H9 (cell line): ENCODE measurements at regions not wholly inside any gene's neighbourhood (a gene's known extent, or its start where the extent isn't known, plus 50 kb on each side); places are given as distances from the start of the nearest gene placed in this dataset.

Experiments
- DNase-seq: peaks from one replicate; pipeline ENCODE4 v3.0.0-alpha.2; 2017
- H2AFZ ChIP-seq: one replicate; pipeline ENCODE4 v1.6.1; 2013; ENCODE audit warnings: mild to moderate bottlenecking, low read length, control low read depth, moderate library complexity
- H2AK5ac ChIP-seq: 2 replicates; pipeline ENCODE4 v1.6.1; 2013; ENCODE audit warnings: low read length, control low read depth, mixed read lengths; ENCODE audit not compliant: insufficient read length
- H2BK120ac ChIP-seq: one replicate; pipeline ENCODE4 v1.6.1; 2013; ENCODE audit warnings: low read depth, mild to moderate bottlenecking, low read length, control low read depth, inconsistent platforms; ENCODE audit not compliant: poor library complexity, severe bottlenecking
- H2BK12ac ChIP-seq: 2 replicates; pipeline ENCODE4 v1.6.1; 2013; ENCODE audit warnings: low read length, control low read depth, mixed read lengths, low read depth; ENCODE audit not compliant: insufficient read length
- H2BK15ac ChIP-seq: 2 replicates; pipeline ENCODE4 v1.6.1; 2013; ENCODE audit warnings: low read depth, low read length, control low read depth
- H2BK20ac ChIP-seq: one replicate; pipeline ENCODE4 v1.6.1; 2013; ENCODE audit warnings: low read depth, mild to moderate bottlenecking, low read length, control low read depth, inconsistent platforms; ENCODE audit not compliant: poor library complexity, severe bottlenecking
- H2BK5ac ChIP-seq: 2 replicates; pipeline ENCODE4 v1.6.1; 2013; ENCODE audit warnings: low read length, control low read depth, mixed read lengths; ENCODE audit not compliant: insufficient read length
- H3K14ac ChIP-seq: 2 replicates; pipeline ENCODE4 v1.6.1; 2013; ENCODE audit warnings: low read length, control low read depth; ENCODE audit not compliant: insufficient read depth
- H3K18ac ChIP-seq: 2 replicates; pipeline ENCODE4 v1.6.1; 2013; ENCODE audit warnings: low read depth, mild to moderate bottlenecking, mixed read lengths, low read length, control low read depth; ENCODE audit not compliant: insufficient read length
- H3K23ac ChIP-seq: 2 replicates; pipeline ENCODE4 v1.6.1; 2013; ENCODE audit warnings: low read length, control low read depth, mixed read lengths, low read depth; ENCODE audit not compliant: insufficient read length
- H3K23me2 ChIP-seq: 2 replicates; pipeline ENCODE4 v1.6.1; 2013; ENCODE audit warnings: low read depth, mild to moderate bottlenecking, mixed read lengths, low read length, control low read depth; ENCODE audit not compliant: insufficient read length, poor library complexity, severe bottlenecking
- H3K27ac ChIP-seq: 2 replicates; pipeline ENCODE4 v1.5.1; 2013; ENCODE audit warnings: low read length, control low read depth, mixed read lengths, low read depth; ENCODE audit not compliant: insufficient read length
- H3K27me3 ChIP-seq: 2 replicates; pipeline ENCODE4 v1.6.1; 2013; ENCODE audit warnings: low read length, control low read depth, inconsistent platforms; ENCODE audit not compliant: insufficient read depth
- H3K4ac ChIP-seq: 2 replicates; pipeline ENCODE4 v1.6.1; 2013; ENCODE audit warnings: low read depth, mild to moderate bottlenecking, control low read depth, inconsistent platforms, low read length, moderate library complexity
- H3K4me1 ChIP-seq: 2 replicates; pipeline ENCODE4 v1.6.1; 2013; ENCODE audit warnings: low read length, control low read depth, inconsistent platforms; ENCODE audit not compliant: insufficient read depth
- H3K4me2 ChIP-seq: 2 replicates; pipeline ENCODE4 v1.6.1; 2013; ENCODE audit warnings: low read length, control low read depth, mixed read lengths; ENCODE audit not compliant: insufficient read length, insufficient read depth
- H3K56ac ChIP-seq: 2 replicates; pipeline ENCODE4 v1.6.1; 2013; ENCODE audit warnings: low read depth, mild to moderate bottlenecking, mixed read lengths, low read length, control low read depth; ENCODE audit not compliant: insufficient read length
- H3K79me1 ChIP-seq: 2 replicates; pipeline ENCODE4 v1.6.1; 2013; ENCODE audit warnings: low read depth, mild to moderate bottlenecking, moderate library complexity, low read length, control low read depth, inconsistent platforms; ENCODE audit not compliant: insufficient read depth, poor library complexity, severe bottlenecking
- H3K79me2 ChIP-seq: 2 replicates; pipeline ENCODE4 v1.6.1; 2013; ENCODE audit warnings: low read length, control low read depth, inconsistent platforms; ENCODE audit not compliant: insufficient read depth
- H3K9ac ChIP-seq: 2 replicates; pipeline ENCODE4 v1.6.1; 2013; ENCODE audit warnings: low read length, control low read depth, mixed read lengths; ENCODE audit not compliant: insufficient read length; ENCODE audit errors: extremely low read depth
- H3K9me3 ChIP-seq: one replicate; pipeline ENCODE4 v1.6.1; 2013; ENCODE audit warnings: low read depth, low read length, inconsistent platforms; ENCODE audit not compliant: control insufficient read depth
- H3T11ph ChIP-seq: one replicate; pipeline ENCODE4 v1.6.1; 2013; ENCODE audit warnings: mild to moderate bottlenecking, low read length, control low read depth, inconsistent platforms
- H4K20me1 ChIP-seq: one replicate; pipeline ENCODE4 v1.6.1; 2013; ENCODE audit not compliant: control insufficient read depth, insufficient read length, insufficient read depth
- H4K5ac ChIP-seq: 2 replicates; pipeline ENCODE4 v1.6.1; 2013; ENCODE audit warnings: low read depth, mild to moderate bottlenecking, mixed read lengths, low read length, control low read depth; ENCODE audit not compliant: insufficient read length
- H4K8ac ChIP-seq: replicated peaks from 2 replicates; pipeline ENCODE4 v1.6.1; 2013; ENCODE audit warnings: low read length, control low read depth, mixed read lengths, low read depth; ENCODE audit not compliant: insufficient read length
- H4K91ac ChIP-seq: 2 replicates; pipeline ENCODE4 v1.6.1; 2013; ENCODE audit warnings: low read depth, mild to moderate bottlenecking, moderate library complexity, mixed read lengths, low read length, control low read depth; ENCODE audit not compliant: insufficient read length
- H3K27ac Mint-ChIP-seq, 3 experiments: 2 replicates in 2 of 3; 3 replicates in 1 of 3; pipeline ENCODE4 v1.8.0; 2020 to 2021; ENCODE audit warnings: mixed read lengths in 3 of 3, mild to moderate bottlenecking in 1 of 3, moderate library complexity in 1 of 3
- H3K27me3 Mint-ChIP-seq: 2 replicates; pipeline ENCODE4 v1.8.0; 2021; ENCODE audit warnings: low read depth, mild to moderate bottlenecking, moderate library complexity, mixed read lengths
- H3K36me3 Mint-ChIP-seq, 3 experiments: 2 replicates in 2 of 3; 3 replicates in 1 of 3; pipeline ENCODE4 v1.8.0; 2020 to 2021; ENCODE audit warnings: low read depth in 3 of 3, mixed read lengths in 3 of 3; ENCODE audit not compliant: insufficient read depth in 1 of 3
- H3K4me1 Mint-ChIP-seq, 2 experiments: 2 replicates each; pipeline ENCODE4 v1.8.0; 2020; ENCODE audit warnings: mixed read lengths in 2 of 2
- H3K4me3 Mint-ChIP-seq, 2 experiments: 2 replicates in 1 of 2; 3 replicates in 1 of 2; pipeline ENCODE4 v1.8.0; 2020 to 2021; ENCODE audit warnings: mild to moderate bottlenecking in 2 of 2, mixed read lengths in 2 of 2, moderate library complexity in 1 of 2
- H3K9me3 Mint-ChIP-seq, 2 experiments: 2 replicates in 1 of 2; 3 replicates in 1 of 2; pipeline ENCODE4 v1.8.0; 2020; ENCODE audit warnings: mild to moderate bottlenecking in 2 of 2, mixed read lengths in 2 of 2, moderate library complexity in 1 of 2
- WGBS: extraction: QIAGEN DNeasy Blood & Tissue Kit; methylation state at CpG from one replicate; pipeline ENCODE4 v1.1.7; 2013; ENCODE audit warnings: missing lambda C conversion rate, low lambda C conversion rate, mixed read lengths; ENCODE audit not compliant: insufficient read length; ENCODE audit errors: extremely low coverage; 5-methylcytosine and 5-hydroxymethylcytosine counted together
- TF ChIP-seq, protein P1 (sequence below): fragments of 200-600 bp; sonication (generic); conservative IDR thresholded peaks from 3 replicates; pipeline ENCODE4 v1.8.0; 2021; ENCODE audit warnings: antibody characterized with exemption, mild to moderate bottlenecking

DNA sequence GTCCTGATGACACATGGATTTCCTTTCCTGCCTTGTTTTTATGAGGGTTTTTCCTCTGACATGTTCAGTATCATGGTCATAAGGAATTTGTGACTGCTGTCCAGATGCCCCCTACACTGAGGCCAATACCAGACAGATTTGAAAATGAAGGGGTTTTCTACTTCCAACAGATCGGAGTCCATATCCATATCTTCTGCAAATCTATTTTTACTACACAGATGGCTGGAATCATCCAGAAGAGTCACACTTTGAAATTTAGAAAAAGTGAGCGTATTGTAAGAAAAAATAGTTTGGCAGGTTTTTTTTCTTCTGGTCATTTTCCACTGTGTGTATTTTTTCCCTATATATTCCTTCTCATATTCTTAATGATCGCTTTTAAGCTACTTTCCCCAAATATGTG, 197.5 kb upstream of the LRRC3B start:
- no peak overlapping the region for H2AK5ac ChIP-seq
- H4K20me1 ChIP-seq = no peaks in the 10 kb centered on the region
- H4K5ac ChIP-seq = no peak overlapping the region
- no peak overlapping the region for H2BK20ac ChIP-seq
- WGBS = no CpG with 5 or more reads among the region's 3 CpGs
- no peak overlapping the region for H3T11ph ChIP-seq
- TF ChIP-seq, protein P1, sequence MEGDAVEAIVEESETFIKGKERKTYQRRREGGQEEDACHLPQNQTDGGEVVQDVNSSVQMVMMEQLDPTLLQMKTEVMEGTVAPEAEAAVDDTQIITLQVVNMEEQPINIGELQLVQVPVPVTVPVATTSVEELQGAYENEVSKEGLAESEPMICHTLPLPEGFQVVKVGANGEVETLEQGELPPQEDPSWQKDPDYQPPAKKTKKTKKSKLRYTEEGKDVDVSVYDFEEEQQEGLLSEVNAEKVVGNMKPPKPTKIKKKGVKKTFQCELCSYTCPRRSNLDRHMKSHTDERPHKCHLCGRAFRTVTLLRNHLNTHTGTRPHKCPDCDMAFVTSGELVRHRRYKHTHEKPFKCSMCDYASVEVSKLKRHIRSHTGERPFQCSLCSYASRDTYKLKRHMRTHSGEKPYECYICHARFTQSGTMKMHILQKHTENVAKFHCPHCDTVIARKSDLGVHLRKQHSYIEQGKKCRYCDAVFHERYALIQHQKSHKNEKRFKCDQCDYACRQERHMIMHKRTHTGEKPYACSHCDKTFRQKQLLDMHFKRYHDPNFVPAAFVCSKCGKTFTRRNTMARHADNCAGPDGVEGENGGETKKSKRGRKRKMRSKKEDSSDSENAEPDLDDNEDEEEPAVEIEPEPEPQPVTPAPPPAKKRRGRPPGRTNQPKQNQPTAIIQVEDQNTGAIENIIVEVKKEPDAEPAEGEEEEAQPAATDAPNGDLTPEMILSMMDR = no peak
- no peak overlapping the region for H3K18ac ChIP-seq
- no peaks in the 10 kb centered on the region for H3K79me2 ChIP-seq
- H2BK120ac ChIP-seq = no peak overlapping the region
- no peak overlapping the region for H3K56ac ChIP-seq
- no peak overlapping the region for H3K23ac ChIP-seq
- H4K8ac ChIP-seq = no peak overlapping the region
- H2AFZ ChIP-seq = no peak overlapping the region
- no peak overlapping the region for H2BK5ac ChIP-seq
- H3K79me1 ChIP-seq = no peaks in the 10 kb centered on the region
- H3K27me3 ChIP-seq = no peaks in the 10 kb centered on the region
- H3K9me3 ChIP-seq = no peaks in the 10 kb centered on the region
- H4K91ac ChIP-seq = no peak overlapping the region
- no peak for DNase-seq
- no peaks in the 10 kb centered on the region for H3K4me1 ChIP-seq
- no peak overlapping the region for H3K4ac ChIP-seq
- H2BK12ac ChIP-seq = no peak overlapping the region
- H3K14ac ChIP-seq = no peak overlapping the region
- no peak overlapping the region for H3K27ac ChIP-seq
- H3K27ac Mint-ChIP-seq = no peak overlapping the region
- H2BK15ac ChIP-seq = no peak overlapping the region
- no peak overlapping the region for H3K4me2 ChIP-seq
- no peaks in the 10 kb centered on the region for H3K4me1 Mint-ChIP-seq
- H3K23me2 ChIP-seq = no peaks in the 10 kb centered on the region
- no peaks in the 10 kb centered on the region for H3K36me3 Mint-ChIP-seq
- no peaks in the 10 kb centered on the region for H3K27me3 Mint-ChIP-seq
- no peaks in the 10 kb centered on the region for H3K9me3 Mint-ChIP-seq
- no peak overlapping the region for H3K9ac ChIP-seq
- H3K4me3 Mint-ChIP-seq = no peak overlapping the region
